Activated CD4-positive, alpha-beta T cell treated with anti-CD3 and anti-CD28 coated beads, Interleukin-2, amount 50 U/mL, for 16 hours (primary cell): ENCODE measurements at regions not wholly inside any gene's neighbourhood (a gene's known extent, or its start where the extent isn't known, plus 50 kb on each side); places are given as distances from the start of the nearest gene placed in this dataset.

Experiments
- DNase-seq: peaks from one replicate; pipeline ENCODE4 v3.0.0-alpha.2; 2020

GRCh38 chr18:55166260-55166598 lies 207.0 kb upstream of the CCDC68 start:
- DNase-seq: no peak

- DNase-seq: no peak
Observed at GRCh38 chr18:55163550-55163949, 204.3 kb upstream of the CCDC68 start.

GRCh38 chr18:55161916-55162315 lies 202.7 kb upstream of the CCDC68 start:
- DNase-seq: no peak

- DNase-seq: no peak
Observed at GRCh38 chr18:55159027-55159426, 199.8 kb upstream of the CCDC68 start.

- no peak for DNase-seq
Observed at GRCh38 chr18:55158570-55158969, 199.3 kb upstream of the CCDC68 start.

GRCh38 chr18:55153346-55153745 lies 194.1 kb upstream of the CCDC68 start:
- no peak for DNase-seq

- DNase-seq: no peak
Observed at GRCh38 chr18:55152801-55153200, 193.5 kb upstream of the CCDC68 start.

- DNase-seq: no peak
Observed at GRCh38 chr18:55149994-55150393, 190.7 kb upstream of the CCDC68 start.

- DNase-seq: no peak
Observed at GRCh38 chr18:55147791-55148190, 188.5 kb upstream of the CCDC68 start.

GRCh38 chr18:55144193-55144930 lies 185.1 kb upstream of the CCDC68 start:
- DNase-seq: no peak

- no peak for DNase-seq
Observed at GRCh38 chr18:55142410-55142809, 183.1 kb upstream of the CCDC68 start.

GRCh38 chr18:55141318-55141717 lies 182.1 kb upstream of the CCDC68 start:
- no peak for DNase-seq

- DNase-seq: no peak
Observed at GRCh38 chr18:55139836-55140235, 180.6 kb upstream of the CCDC68 start.

- no peak for DNase-seq
Observed at GRCh38 chr18:55139307-55139706, 180.0 kb upstream of the CCDC68 start.

GRCh38 chr18:55138401-55138800 lies 179.1 kb upstream of the CCDC68 start:
- no peak for DNase-seq

GRCh38 chr18:55137602-55138001 lies 178.3 kb upstream of the CCDC68 start:
- no peak for DNase-seq

- no peak for DNase-seq
Observed at GRCh38 chr18:55136864-55137263, 177.6 kb upstream of the CCDC68 start.

- no peak for DNase-seq
Observed at GRCh38 chr18:55136258-55136657, 177.0 kb upstream of the CCDC68 start.

GRCh38 chr18:55133378-55133777 lies 174.1 kb upstream of the CCDC68 start:
- no peak for DNase-seq

GRCh38 chr18:55128437-55128836 lies 169.2 kb upstream of the CCDC68 start:
- no peak for DNase-seq

- no peak for DNase-seq
Observed at GRCh38 chr18:55124078-55124763, 165.0 kb upstream of the CCDC68 start.

- DNase-seq: no peak
Observed at GRCh38 chr18:55123361-55123760, 164.1 kb upstream of the CCDC68 start.

- DNase-seq: no peak
Observed at GRCh38 chr18:55121397-55122170, 162.3 kb upstream of the CCDC68 start.

- no peak for DNase-seq
Observed at GRCh38 chr18:55120896-55121295, 161.6 kb upstream of the CCDC68 start.
